Endodermal cell (in vitro differentiated cells): ENCODE measurements at regions not wholly inside any gene's neighbourhood (a gene's known extent, or its start where the extent isn't known, plus 50 kb on each side); places are given as distances from the start of the nearest gene placed in this dataset.
A peak's percentile ranks its signal among the peaks of the same experiment; 100 is the strongest.

Experiments
- DNase-seq: peaks from one replicate; pipeline ENCODE4 v3.0.0-alpha.2; 2017
- H3K27ac ChIP-seq: 2 replicates; pipeline ENCODE4 v1.5.1; 2013; ENCODE audit warnings: mild to moderate bottlenecking, low read depth, low read length, moderate library complexity
- H3K27me3 ChIP-seq: 2 replicates; pipeline ENCODE4 v1.6.1; 2013; ENCODE audit warnings: mild to moderate bottlenecking, low read length, moderate library complexity; ENCODE audit not compliant: insufficient read depth, control insufficient read depth, poor library complexity, severe bottlenecking
- H3K36me3 ChIP-seq: 2 replicates; pipeline ENCODE4 v1.7.0; 2013; ENCODE audit warnings: mild to moderate bottlenecking, low read length, moderate library complexity; ENCODE audit not compliant: control insufficient read depth, insufficient read depth
- H3K4me1 ChIP-seq: one replicate; pipeline ENCODE4 v1.7.0; 2013; ENCODE audit warnings: low read length; ENCODE audit not compliant: control insufficient read depth, insufficient read depth
- H3K4me3 ChIP-seq: 2 replicates; pipeline ENCODE4 v1.5.1; 2013; ENCODE audit warnings: mild to moderate bottlenecking, low read length, moderate library complexity
- H3K9ac ChIP-seq: 2 replicates; pipeline ENCODE4 v1.6.1; 2013; ENCODE audit warnings: mild to moderate bottlenecking, low read length, moderate library complexity; ENCODE audit not compliant: poor library complexity, severe bottlenecking; ENCODE audit errors: extremely low read depth
- H3K9me3 ChIP-seq: 2 replicates; pipeline ENCODE4 v1.6.1; 2013; ENCODE audit warnings: mild to moderate bottlenecking, low read length, moderate library complexity; ENCODE audit not compliant: control insufficient read depth
- H3K27ac Mint-ChIP-seq: 2 replicates; pipeline ENCODE4 v1.8.0; 2020; ENCODE audit warnings: mixed read lengths
- H3K27me3 Mint-ChIP-seq: 2 replicates; pipeline ENCODE4 v1.8.0; 2021; ENCODE audit warnings: mild to moderate bottlenecking, mixed read lengths; ENCODE audit not compliant: insufficient read depth
- H3K36me3 Mint-ChIP-seq: 2 replicates; pipeline ENCODE4 v1.8.0; 2020; ENCODE audit warnings: low read depth, mixed read lengths
- H3K4me1 Mint-ChIP-seq: 2 replicates; pipeline ENCODE4 v1.8.0; 2020; ENCODE audit warnings: mixed read lengths
- H3K4me3 Mint-ChIP-seq: 2 replicates; pipeline ENCODE4 v1.8.0; 2020; ENCODE audit warnings: mild to moderate bottlenecking, moderate library complexity, mixed read lengths
- H3K9me3 Mint-ChIP-seq: 2 replicates; pipeline ENCODE4 v1.8.0; 2020; ENCODE audit warnings: mild to moderate bottlenecking, mixed read lengths
- CTCF ChIP-seq: fragments of 200-600 bp; sonication (generic); conservative IDR thresholded peaks from 2 replicates; pipeline ENCODE4 v1.5.0; 2021; ENCODE audit warnings: antibody characterized with exemption, mild to moderate bottlenecking
- WGBS, 2 experiments: methylation state at CpG; one replicate each; pipeline versions ENCODE4 v1.1.5 to v1.1.7; 2013; ENCODE audit warnings: missing lambda C conversion rate in 2 of 2, mixed read lengths in 1 of 2; ENCODE audit not compliant: insufficient coverage in 1 of 2, insufficient read length in 1 of 2; 5-methylcytosine and 5-hydroxymethylcytosine counted together

- 84% methylated on average over 2 of the region's 2 CpGs; no CpG with 5 or more reads in 1 of the 2 experiments for WGBS, 2 experiments
- Histone ChIP-seq H3K9me3 (no peaks in the 10 kb centered on the region), H3K36me3 (no peaks in the 10 kb centered on the region), H3K9ac (no peak overlapping the region), H3K27ac (no peak overlapping the region), H3K27me3 (no peaks in the 10 kb centered on the region), H3K4me3 (no peak overlapping the region), H3K4me1 (no peaks in the 10 kb centered on the region)
- Mint-ChIP-seq H3K27me3 (no peaks in the 10 kb centered on the region), H3K36me3 (peaks cover 9% of the 10 kb centered on the region), H3K27ac (peak overlapping the region; percentile 37), H3K4me1 (peaks cover 25% of the 10 kb centered on the region), H3K4me3 (no peak overlapping the region), H3K9me3 (no peaks in the 10 kb centered on the region)
- TF ChIP-seq CTCF = no peak
- DNase-seq = no peak
Measured at GRCh38 chr7:20019757-20020432, 197.3 kb downstream of the MACC1 start.

DNA sequence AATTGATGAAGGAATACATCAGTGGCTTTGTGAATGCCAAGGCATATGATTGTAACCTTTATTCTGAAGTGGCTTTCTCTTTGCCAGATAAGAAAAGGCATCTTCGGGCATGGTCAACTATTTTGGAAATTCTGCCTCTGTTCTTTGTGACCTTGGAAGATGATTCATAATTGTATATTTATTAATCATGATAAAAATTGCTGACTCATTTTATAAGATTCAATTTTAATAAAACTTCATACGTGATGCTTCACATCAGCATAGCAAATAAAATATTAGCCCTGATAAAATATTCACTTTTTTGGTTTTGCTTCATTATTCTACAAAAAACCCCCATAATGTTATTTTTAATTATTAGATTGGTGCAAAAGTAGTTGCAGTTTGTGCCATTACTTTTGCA, 200.5 kb downstream of the MACC1 start:
- Histone ChIP-seq H3K27ac (no peak overlapping the region), H3K4me3 (no peak overlapping the region), H3K4me1 (no peaks in the 10 kb centered on the region), H3K27me3 (no peaks in the 10 kb centered on the region), H3K9me3 (no peaks in the 10 kb centered on the region), H3K36me3 (no peaks in the 10 kb centered on the region), H3K9ac (no peak overlapping the region)
- Mint-ChIP-seq H3K4me3 (no peak overlapping the region), H3K36me3 (no peaks in the 10 kb centered on the region), H3K27ac (no peak overlapping the region), H3K4me1 (peaks cover 16% of the 10 kb centered on the region), H3K9me3 (no peaks in the 10 kb centered on the region), H3K27me3 (no peaks in the 10 kb centered on the region)
- DNase-seq = no peak
- 74% methylated on average over 2 of the region's 2 CpGs; no CpG with 5 or more reads in 1 of the 2 experiments for WGBS, 2 experiments
- no peak for TF ChIP-seq CTCF

GRCh38 chr7:20013536-20013935, 203.6 kb downstream of the MACC1 start:
- H3K9ac ChIP-seq = no peak overlapping the region
- Mint-ChIP-seq H3K36me3 (no peaks in the 10 kb centered on the region), H3K27ac (no peak overlapping the region), H3K27me3 (no peaks in the 10 kb centered on the region), H3K9me3 (no peaks in the 10 kb centered on the region), H3K4me1 (no peaks in the 10 kb centered on the region), H3K4me3 (no peak overlapping the region)
- H3K4me3 ChIP-seq = no peak overlapping the region
- no peaks in the 10 kb centered on the region for H3K27me3 ChIP-seq
- no peak overlapping the region for H3K27ac ChIP-seq
- no peak for DNase-seq
- 92 to 96% methylated on average over 5 to 6 of the region's 6 CpGs for WGBS, 2 experiments
- no peaks in the 10 kb centered on the region for H3K4me1 ChIP-seq
- no peaks in the 10 kb centered on the region for H3K36me3 ChIP-seq
- TF ChIP-seq CTCF = no peak
- no peaks in the 10 kb centered on the region for H3K9me3 ChIP-seq
